Endothelial cell of umbilical vein (primary cell): ENCODE measurements at regions not wholly inside any gene's neighbourhood (a gene's known extent, or its start where the extent isn't known, plus 50 kb on each side); places are given as distances from the start of the nearest gene placed in this dataset.

ENCODE experiments used
- BruUV-seq: library from RNA; stranded (reverse); fragments of 400-500 nt; replicated peaks from 2 replicates; lab custom pipeline; 2021; lab: Mats Ljungman, UMichigan
- CTCF ChIA-PET: fragments of 300-600, 350-600 bp; sonication (Branson Sonifier 250); formaldehyde crosslinking; loops from one replicate; lab custom pipeline; 2021; ENCODE audit warnings: antibody characterized with exemption, inconsistent platforms; lab: Charles Lee
- POLR2A ChIA-PET: fragments of 300-600, 350-600 bp; sonication (Branson Sonifier 250); formaldehyde crosslinking; loops from one replicate; lab custom pipeline; 2021; ENCODE audit warnings: antibody characterized with exemption, inconsistent platforms; lab: Charles Lee
- DNase-seq: peaks from one replicate; pipeline ENCODE4 v3.0.0-alpha.2; 2011; ENCODE audit warnings: low read depth, low spot score
- FAIRE-seq: peaks from 2 replicates; lab custom pipeline; 2011; peaks lifted over from hg19 to GRCh38; lab: Jason Lieb, UNC
- H2AFZ ChIP-seq: 2 replicates; pipeline ENCODE4 v1.6.0; 2012; ENCODE audit warnings: low read depth, low read length, control low read depth, inconsistent platforms
- H3K27ac ChIP-seq: 2 replicates; pipeline ENCODE4 v1.5.1; 2011; ENCODE audit warnings: low read depth, mild to moderate bottlenecking, control low read depth, low read length, moderate library complexity; ENCODE audit not compliant: insufficient read depth
- H3K27me3 ChIP-seq, 2 experiments: 2 replicates each; pipeline versions ENCODE4 v1.6.0 to v1.6.1; 2011; ENCODE audit warnings: low read length in 2 of 2, mixed read lengths in 1 of 2; ENCODE audit not compliant: control insufficient read depth in 2 of 2, insufficient read depth in 2 of 2
- H3K36me3 ChIP-seq, 2 experiments: 2 replicates in 1 of 2; 3 replicates in 1 of 2; pipeline ENCODE4 v1.5.1; 2011; ENCODE audit warnings: low read length in 2 of 2, mild to moderate bottlenecking in 1 of 2, moderate library complexity in 1 of 2; ENCODE audit not compliant: control insufficient read depth in 2 of 2, insufficient read depth in 2 of 2; ENCODE audit errors: extremely low read depth in 1 of 2
- H3K4me1 ChIP-seq: 3 replicates; pipeline ENCODE4 v1.5.1; 2011; ENCODE audit warnings: mild to moderate bottlenecking, low read length; ENCODE audit not compliant: control insufficient read depth, insufficient read depth; ENCODE audit errors: extremely low read depth
- H3K4me2 ChIP-seq: 2 replicates; pipeline ENCODE4 v1.6.1; 2011; ENCODE audit warnings: low read length, control low read depth, mixed read lengths; ENCODE audit not compliant: insufficient read depth
- H3K4me3 ChIP-seq, 3 experiments: fragments of 200-600 bp in 1 of 3; sonication (generic), shearing (Covaris generic) in 1 of 3; replicated peaks in 1 of 3; 2 replicates each; pipeline ENCODE4 v1.5.1; 2011 to 2016; ENCODE audit warnings: control low read depth in 3 of 3, low read length in 3 of 3, mild to moderate bottlenecking in 2 of 3, inconsistent platforms in 1 of 3, low read depth in 1 of 3, moderate library complexity in 1 of 3; ENCODE audit not compliant: insufficient read depth in 1 of 3
- H3K79me2 ChIP-seq: 2 replicates; pipeline ENCODE4 v1.6.0; 2012; ENCODE audit warnings: low read length, inconsistent platforms; ENCODE audit not compliant: control insufficient read depth, insufficient read depth
- H3K9ac ChIP-seq: replicated peaks from 2 replicates; pipeline ENCODE3; 2011; ENCODE audit warnings: low read length, control low read depth; ENCODE audit not compliant: insufficient read depth; ENCODE audit errors: extremely low read depth
- H3K9me1 ChIP-seq: replicated peaks from 3 replicates; pipeline ENCODE4 v1.6.0; 2011; ENCODE audit warnings: mild to moderate bottlenecking, low read length; ENCODE audit not compliant: control insufficient read depth, insufficient read depth; ENCODE audit errors: extremely low read depth
- H3K9me3 ChIP-seq: replicated peaks from 2 replicates; pipeline ENCODE4 v1.5.1; 2012; ENCODE audit warnings: low read length, inconsistent platforms; ENCODE audit not compliant: control insufficient read depth, insufficient read depth
- H4K20me1 ChIP-seq: replicated peaks from 2 replicates; pipeline ENCODE3; 2011; ENCODE audit warnings: mild to moderate bottlenecking, low read length; ENCODE audit not compliant: control insufficient read depth, insufficient read depth; ENCODE audit errors: extremely low read depth
- EZH2 ChIP-seq: IDR thresholded peaks from 2 replicates; pipeline ENCODE4 v1.6.1; 2012; ENCODE audit warnings: borderline replicate concordance, low read depth, mild to moderate bottlenecking, moderate library complexity, low read length, inconsistent platforms; ENCODE audit not compliant: severe bottlenecking
- FOS ChIP-seq: IDR thresholded peaks from 2 replicates; pipeline ENCODE4 v1.6.1; 2011; ENCODE audit warnings: mild to moderate bottlenecking, low read length, moderate library complexity, borderline replicate concordance; ENCODE audit not compliant: insufficient read depth
- GATA2 ChIP-seq: IDR thresholded peaks from 2 replicates; pipeline ENCODE4 v1.7.0; 2011; ENCODE audit warnings: low read depth, mild to moderate bottlenecking, moderate library complexity, mixed read lengths, low read length; ENCODE audit not compliant: insufficient read length, insufficient read depth
- POLR2AphosphoS5 ChIP-seq: IDR thresholded peaks from 2 replicates; pipeline ENCODE4 v1.6.1; 2012; ENCODE audit warnings: low read depth, mild to moderate bottlenecking, control low read depth, low read length, moderate library complexity; ENCODE audit not compliant: insufficient read depth
- dilution Hi-C: fragments of 300-500 bp; cut with MboI; formaldehyde crosslinking; loops from one replicate; pipeline ENCODE4 v1.15.0; 2019; ENCODE audit warnings: low sequenced_read_pairs; ENCODE audit not compliant: extremely low pct_ligation_motif_present
- intact Hi-C: fragments of 100-400 bp; cut with micrococcal nuclease; formaldehyde crosslinking; loops from one replicate; pipeline ENCODE4 v1.10.0; 2022
- TF ChIP-seq, protein P1 (sequence below): IDR thresholded peaks from 2 replicates; pipeline ENCODE4 v1.6.1; 2011; ENCODE audit not compliant: insufficient read depth, insufficient read length

- dilution Hi-C loops (no loop called here), intact Hi-C loops (no loop called here)
- Histone ChIP-seq H3K9me1 (no peaks in the 10 kb centered on the region), H3K79me2 (no peaks in the 10 kb centered on the region), H4K20me1 (no peaks in the 10 kb centered on the region), H3K4me3 (no peak overlapping the region), H3K4me1 (no peaks in the 10 kb centered on the region), H3K9me3 (peaks cover 2% of the 10 kb centered on the region), H3K4me2 (no peak overlapping the region), H2AFZ (no peak overlapping the region), H3K9ac (no peak overlapping the region), H3K27me3 (no peaks in the 10 kb centered on the region), H3K36me3 (no peaks in the 10 kb centered on the region), H3K27ac (no peak overlapping the region)
- DNase-seq = no peak
- no TSS peak for BruUV-seq
- POLR2A ChIA-PET = no interaction called here
- no peak for TF ChIP-seq FOS
- TF ChIP-seq GATA2 = no peak
- TF ChIP-seq POLR2AphosphoS5 = no peak
- CTCF ChIA-PET = no interaction called here
- FAIRE-seq = no peak
Measured at GRCh38 chr16:61045931-61046330, 990.3 kb downstream of the CDH8 start.

GRCh38 chr16:61042737-61043136 is 993.5 kb downstream of the CDH8 start:
- Histone ChIP-seq H3K9me1 (no peaks in the 10 kb centered on the region), H3K36me3 (no peaks in the 10 kb centered on the region), H2AFZ (no peak overlapping the region), H3K9ac (no peak overlapping the region), H4K20me1 (no peaks in the 10 kb centered on the region), H3K4me3 (no peak overlapping the region), H3K4me1 (no peaks in the 10 kb centered on the region), H3K27ac (no peak overlapping the region), H3K79me2 (no peaks in the 10 kb centered on the region), H3K4me2 (no peak overlapping the region), H3K9me3 (no peaks in the 10 kb centered on the region), H3K27me3 (no peaks in the 10 kb centered on the region)
- ChIA-PET POLR2A (no interaction called here), CTCF (no interaction called here)
- dilution Hi-C loops = no loop called here
- intact Hi-C loops = no loop called here
- DNase-seq (no peak), FAIRE-seq (no peak)
- no TSS peak for BruUV-seq
- TF ChIP-seq, protein P1, sequence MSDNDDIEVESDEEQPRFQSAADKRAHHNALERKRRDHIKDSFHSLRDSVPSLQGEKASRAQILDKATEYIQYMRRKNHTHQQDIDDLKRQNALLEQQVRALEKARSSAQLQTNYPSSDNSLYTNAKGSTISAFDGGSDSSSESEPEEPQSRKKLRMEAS = no peak
- no peak for TF ChIP-seq POLR2AphosphoS5
- TF ChIP-seq EZH2 = no peak
